Prostate gland (tissue), 2 donors: ENCODE measurements at regions not wholly inside any gene's neighbourhood (a gene's known extent, or its start where the extent isn't known, plus 50 kb on each side); places are given as distances from the start of the nearest gene placed in this dataset.

Experiments used
- DNase-seq: peaks from one replicate; pipeline ENCODE4 v3.0.0-alpha.2; 2019; ENCODE audit warnings: low spot score
- H3K27ac ChIP-seq, 2 donors: fragments of 200-600 bp; sonication (generic); 2 replicates each; pipeline ENCODE4 v1.5.1; 2017 to 2019
- H3K27me3 ChIP-seq: fragments of 200-600 bp; sonication (generic); replicated peaks from 2 replicates; pipeline ENCODE4 v1.5.1; 2019; ENCODE audit not compliant: insufficient read depth
- H3K36me3 ChIP-seq, 2 donors: fragments of 200-600 bp; sonication (generic); 1 replicate in 1 of 2; 2 replicates in 1 of 2; pipeline versions ENCODE4 v1.5.1 to v1.8.1; 2017 to 2019
- H3K4me1 ChIP-seq: fragments of 200-600 bp; sonication (generic); replicated peaks from 2 replicates; pipeline ENCODE4 v1.5.1; 2019
- H3K4me3 ChIP-seq, 2 donors: fragments of 200-600 bp; sonication (generic); 2 replicates each; pipeline ENCODE4 v1.5.1; 2017 to 2019
- H3K9me3 ChIP-seq: fragments of 200-600 bp; sonication (generic); 2 replicates; pipeline ENCODE4 v1.5.1; 2017
- CTCF ChIP-seq, 4 experiments: fragments of 200-600 bp in 2 of 4; fragments of 450-650 bp in 2 of 4; sonication (generic) in 2 of 4; IDR thresholded peaks; 1 replicate in 3 of 4; 2 replicates in 1 of 4; pipeline ENCODE4 v1.5.1; 2016 to 2019; ENCODE audit warnings: antibody characterized with exemption in 4 of 4, mild to moderate bottlenecking in 2 of 4, moderate library complexity in 2 of 4
- POLR2A ChIP-seq: fragments of 450-650 bp; IDR thresholded peaks from one replicate; pipeline ENCODE4 v1.6.1; 2016; ENCODE audit warnings: antibody characterized with exemption, mild to moderate bottlenecking
- POLR2AphosphoS5 ChIP-seq: sonication (generic); formaldehyde crosslinking; IDR thresholded peaks from one replicate; pipeline ENCODE4 v1.6.1; 2017; ENCODE audit warnings: antibody characterized with exemption
- WGBS: methylation state at CpG from one replicate; pipeline ENCODE4 v1.1.5; 2018; 5-methylcytosine and 5-hydroxymethylcytosine counted together
- intact Hi-C: fragments of 100-400 bp; cut with DNase I; formaldehyde crosslinking; loops from one replicate; pipeline ENCODE4 v1.14.2; 2022

GRCh38 chr1:118503752-118504151 lies 318.7 kb upstream of the SPAG17 start:
- Histone ChIP-seq H3K9me3 (no peaks in the 10 kb centered on the region), H3K27me3 (no peaks in the 10 kb centered on the region), H3K4me1 (no peaks in the 10 kb centered on the region), H3K27ac (no peak overlapping the region), H3K36me3 (no peaks in the 10 kb centered on the region), H3K4me3 (no peak overlapping the region)
- intact Hi-C loops: no loop called here
- TF ChIP-seq POLR2AphosphoS5: no peak
- no peak for TF ChIP-seq POLR2A
- TF ChIP-seq CTCF (IDR thresholded peaks at IDR 0.05): no peak
- DNase-seq: no peak

DNA sequence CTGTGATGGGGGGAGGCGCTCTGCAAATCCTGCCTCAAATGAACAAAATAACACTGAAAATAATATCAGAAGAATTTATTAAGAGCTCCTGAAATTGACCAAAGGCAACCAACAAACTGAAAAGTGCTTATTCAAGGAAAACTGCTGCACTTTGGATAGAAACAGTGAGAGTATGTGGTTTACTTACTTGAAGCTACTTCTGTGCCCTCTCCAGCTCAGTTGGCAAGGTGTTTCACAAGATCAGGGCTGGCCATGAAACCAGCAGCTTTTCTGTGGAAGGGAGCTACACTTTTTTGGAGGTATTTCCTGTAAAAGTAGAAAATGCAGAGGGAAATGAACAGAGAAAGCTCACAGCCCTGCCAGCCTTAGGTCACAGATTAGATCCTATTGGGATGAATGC lies 310.0 kb upstream of the SPAG17 start:
- H3K27ac ChIP-seq: no peak overlapping the region
- WGBS: 97% methylated on average over 1 of the region's 1 CpG

GRCh38 chr1:118488787-118489186 lies 303.8 kb upstream of the SPAG17 start:
- WGBS: 35% methylated on average over 3 of the region's 3 CpGs
- Histone ChIP-seq H3K36me3 (no peaks in the 10 kb centered on the region), H3K27ac (no peak overlapping the region), H3K4me1 (no peaks in the 10 kb centered on the region), H3K9me3 (no peaks in the 10 kb centered on the region), H3K4me3 (no peak overlapping the region), H3K27me3 (no peaks in the 10 kb centered on the region)
- TF ChIP-seq POLR2A (no peak), POLR2AphosphoS5 (no peak), CTCF (IDR thresholded peaks at IDR 0.05) (no peak)
- intact Hi-C loops: no loop called here
- no peak for DNase-seq

More for the DNA sequence above, 310.0 kb upstream of the SPAG17 start:
- Histone ChIP-seq H3K9me3 (no peaks in the 10 kb centered on the region), H3K36me3 (no peaks in the 10 kb centered on the region), H3K27me3 (no peaks in the 10 kb centered on the region), H3K4me1 (no peaks in the 10 kb centered on the region), H3K4me3 (no peak overlapping the region)
- no peak for DNase-seq
- TF ChIP-seq POLR2AphosphoS5 (no peak), POLR2A (no peak), CTCF (IDR thresholded peaks at IDR 0.05) (no peak)
- intact Hi-C loops: no loop called here

DNA sequence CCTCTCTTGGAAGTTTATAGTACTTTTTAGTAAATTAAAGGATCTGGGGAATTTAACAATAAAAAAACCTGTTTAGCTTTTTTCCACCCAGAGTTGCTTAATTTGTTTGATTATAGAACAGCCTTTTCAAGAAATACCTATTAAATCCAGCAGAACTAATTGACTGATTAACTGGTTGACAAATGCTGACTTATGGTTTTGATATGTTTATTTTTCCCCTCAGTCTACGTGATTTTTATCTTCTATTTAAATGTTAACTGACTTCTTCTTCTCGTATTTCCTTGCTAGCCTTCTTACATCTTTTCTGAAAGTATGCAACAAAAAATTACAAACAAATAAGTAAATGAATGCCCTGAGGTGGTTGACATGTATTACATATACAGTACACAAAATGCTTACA lies 302.9 kb upstream of the SPAG17 start:
- no peaks in the 10 kb centered on the region for H3K4me1 ChIP-seq
- 21% methylated on average over 2 of the region's 2 CpGs for WGBS
- DNase-seq: no peak
- H3K9me3 ChIP-seq: no peaks in the 10 kb centered on the region
- H3K27me3 ChIP-seq: no peaks in the 10 kb centered on the region
- no peak overlapping the region for H3K27ac ChIP-seq
- H3K4me3 ChIP-seq: no peak overlapping the region
- TF ChIP-seq POLR2A (no peak), CTCF (IDR thresholded peaks at IDR 0.05) (no peak), POLR2AphosphoS5 (no peak)
- H3K36me3 ChIP-seq: no peaks in the 10 kb centered on the region
- intact Hi-C loops: no loop called here

GRCh38 chr1:118487091-118487490 lies 302.1 kb upstream of the SPAG17 start:
- no peak for DNase-seq
- Histone ChIP-seq H3K27me3 (no peaks in the 10 kb centered on the region), H3K4me3 (no peak overlapping the region), H3K9me3 (no peaks in the 10 kb centered on the region), H3K4me1 (no peaks in the 10 kb centered on the region), H3K36me3 (no peaks in the 10 kb centered on the region), H3K27ac (no peak overlapping the region)
- intact Hi-C loops: no loop called here
- TF ChIP-seq POLR2A (no peak), CTCF (IDR thresholded peaks at IDR 0.05) (no peak)
- WGBS: 73% methylated on average over 5 of the region's 5 CpGs
